ENCODE measurements at regions not wholly inside any gene's neighbourhood (a gene's known extent, or its start where the extent isn't known, plus 50 kb on each side); places are given as distances from the start of the nearest gene placed in this dataset.

DNA sequence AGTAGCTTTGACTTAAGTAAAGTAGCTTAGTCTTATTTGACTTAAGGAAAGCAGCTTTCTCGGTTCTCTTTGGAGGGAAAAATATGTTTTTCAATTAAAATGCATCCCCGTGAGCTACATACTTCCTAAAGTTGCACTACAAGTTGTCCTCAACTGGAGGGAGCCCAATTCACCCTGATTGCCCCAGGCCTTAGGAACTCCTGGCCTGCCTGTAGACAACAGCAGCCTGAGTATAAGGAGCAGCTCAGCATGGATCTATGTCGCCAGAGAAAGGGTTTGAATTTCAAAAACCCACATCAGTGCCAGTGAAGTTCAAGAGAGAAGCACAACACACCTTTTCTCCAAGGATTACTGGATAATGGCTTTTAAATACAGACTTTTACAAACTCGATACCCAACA is 772.0 kb downstream of the TNS3 start:
- intact Hi-C loops (cut with DNase I; ENCODE audit: low total_unique reads), result no loop called here
- WGBS, 2 donors, result 82 to 86% methylated on average over 4 of the region's 4 CpGs
- no peak overlapping the region for H3K4me3 ChIP-seq (ENCODE audit: low read depth, poor library complexity, severe bottlenecking)
- no peak for DNase-seq (ENCODE audit: low spot score in 2 of 2)
- TF ChIP-seq, protein P1, sequence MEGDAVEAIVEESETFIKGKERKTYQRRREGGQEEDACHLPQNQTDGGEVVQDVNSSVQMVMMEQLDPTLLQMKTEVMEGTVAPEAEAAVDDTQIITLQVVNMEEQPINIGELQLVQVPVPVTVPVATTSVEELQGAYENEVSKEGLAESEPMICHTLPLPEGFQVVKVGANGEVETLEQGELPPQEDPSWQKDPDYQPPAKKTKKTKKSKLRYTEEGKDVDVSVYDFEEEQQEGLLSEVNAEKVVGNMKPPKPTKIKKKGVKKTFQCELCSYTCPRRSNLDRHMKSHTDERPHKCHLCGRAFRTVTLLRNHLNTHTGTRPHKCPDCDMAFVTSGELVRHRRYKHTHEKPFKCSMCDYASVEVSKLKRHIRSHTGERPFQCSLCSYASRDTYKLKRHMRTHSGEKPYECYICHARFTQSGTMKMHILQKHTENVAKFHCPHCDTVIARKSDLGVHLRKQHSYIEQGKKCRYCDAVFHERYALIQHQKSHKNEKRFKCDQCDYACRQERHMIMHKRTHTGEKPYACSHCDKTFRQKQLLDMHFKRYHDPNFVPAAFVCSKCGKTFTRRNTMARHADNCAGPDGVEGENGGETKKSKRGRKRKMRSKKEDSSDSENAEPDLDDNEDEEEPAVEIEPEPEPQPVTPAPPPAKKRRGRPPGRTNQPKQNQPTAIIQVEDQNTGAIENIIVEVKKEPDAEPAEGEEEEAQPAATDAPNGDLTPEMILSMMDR (IDR thresholded peaks at IDR 0.05), result no peak
- no peak for TF ChIP-seq POLR2A (IDR thresholded peaks at IDR 0.05)

GRCh38 chr7:46806856-46807255 is 775.1 kb downstream of the TNS3 start:
- TF ChIP-seq, protein P1 (IDR thresholded peaks at IDR 0.05), result no peak
- no peak for TF ChIP-seq POLR2A (IDR thresholded peaks at IDR 0.05)
- no peak for DNase-seq (ENCODE audit: low spot score in 2 of 2)
- intact Hi-C loops (cut with DNase I; ENCODE audit: low total_unique reads), result no loop called here
- 24 to 36% methylated on average over 3 of the region's 3 CpGs for WGBS, 2 donors
- H3K4me3 ChIP-seq (ENCODE audit: low read depth, poor library complexity, severe bottlenecking), result no peak overlapping the region

DNA sequence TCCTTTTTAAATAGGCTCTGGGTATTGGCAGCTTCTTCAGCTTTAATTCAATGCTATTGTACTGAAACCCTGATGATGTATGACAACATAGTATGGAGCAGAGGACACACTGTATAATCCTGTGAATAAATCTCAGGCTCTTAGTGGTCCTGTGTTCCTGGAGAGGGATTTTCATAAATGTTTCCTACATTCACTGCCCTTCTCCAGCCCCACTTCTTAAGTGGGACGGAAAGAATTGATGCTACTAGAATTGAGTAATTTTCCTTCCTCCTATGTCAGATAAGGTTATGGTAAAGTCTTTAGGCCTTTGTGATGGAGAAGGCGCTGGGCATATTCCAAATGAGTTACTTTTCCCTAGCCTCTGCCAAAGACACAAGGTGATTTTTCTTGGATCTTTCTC is 779.4 kb downstream of the TNS3 start:
- 82 to 84% methylated on average over 2 of the region's 2 CpGs for WGBS, 2 donors
- TF ChIP-seq POLR2A (IDR thresholded peaks at IDR 0.05), result no peak
- TF ChIP-seq, protein P1 (IDR thresholded peaks at IDR 0.05), result no peak
- intact Hi-C loops (cut with DNase I; ENCODE audit: low total_unique reads), result no loop called here
- no peak for DNase-seq (ENCODE audit: low spot score in 2 of 2)
- no peak overlapping the region for H3K4me3 ChIP-seq (ENCODE audit: low read depth, poor library complexity, severe bottlenecking)

DNA sequence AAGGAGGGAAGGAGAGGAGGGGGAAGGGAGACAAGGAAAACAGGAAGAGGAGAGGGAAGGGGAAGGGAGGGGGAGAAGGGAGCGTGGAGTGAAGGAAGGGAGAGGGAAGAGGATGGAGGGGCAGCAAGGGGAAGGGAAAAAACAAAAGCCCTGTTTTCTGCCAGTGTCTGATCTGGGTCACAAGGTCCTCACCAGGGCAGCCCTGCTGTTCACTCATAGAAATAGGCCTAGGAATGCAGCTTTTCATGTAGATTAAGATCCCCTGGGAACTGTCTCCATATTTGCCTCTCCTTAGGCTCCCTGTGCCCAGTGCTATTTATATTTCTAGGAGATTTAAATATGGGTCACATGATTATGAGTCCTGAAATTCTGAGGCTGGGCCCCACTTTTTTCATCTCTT is 790.7 kb downstream of the TNS3 start:
- WGBS, 2 donors, result 72 to 82% methylated on average over 1 of the region's 1 CpG
- intact Hi-C loops (cut with DNase I; ENCODE audit: low total_unique reads), result no loop called here
- TF ChIP-seq, protein P1 (IDR thresholded peaks at IDR 0.05), result no peak
- no peak for TF ChIP-seq POLR2A (IDR thresholded peaks at IDR 0.05)
- no peak for DNase-seq (ENCODE audit: low spot score in 2 of 2)
- no peak overlapping the region for H3K4me3 ChIP-seq (ENCODE audit: low read depth, poor library complexity, severe bottlenecking)

DNA sequence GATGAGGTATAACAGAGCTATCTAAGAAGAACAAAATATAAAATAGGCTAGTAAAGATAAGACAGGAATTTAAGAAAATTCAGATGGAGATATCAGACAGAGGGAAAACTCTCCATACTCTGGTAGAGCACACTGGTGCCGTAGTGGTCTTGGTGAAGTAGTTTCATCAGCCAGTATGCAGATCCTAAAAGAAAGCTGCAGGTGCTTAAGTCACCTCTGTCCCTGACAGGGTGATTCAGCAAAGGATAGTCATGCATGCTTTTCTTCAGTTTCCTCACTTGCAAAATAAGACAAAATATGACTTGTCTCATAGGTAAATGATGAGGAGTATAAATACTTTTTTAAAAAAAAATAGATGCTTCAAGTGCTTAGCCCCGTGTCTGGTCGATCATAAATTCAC is 794.9 kb downstream of the TNS3 start:
- no peak for TF ChIP-seq POLR2A (IDR thresholded peaks at IDR 0.05)
- TF ChIP-seq, protein P1 (IDR thresholded peaks at IDR 0.05), result no peak
- H3K4me3 ChIP-seq (ENCODE audit: low read depth, poor library complexity, severe bottlenecking), result no peak overlapping the region
- intact Hi-C loops (cut with DNase I; ENCODE audit: low total_unique reads), result no loop called here
- no peak for DNase-seq (ENCODE audit: low spot score in 2 of 2)
- WGBS, 2 donors, result 83 to 92% methylated on average over 3 of the region's 3 CpGs

GRCh38 chr7:46786221-46786954 is 795.5 kb downstream of the TNS3 start:
- intact Hi-C loops (cut with DNase I; ENCODE audit: low total_unique reads), result no loop called here
- TF ChIP-seq POLR2A (IDR thresholded peaks at IDR 0.05), result no peak
- TF ChIP-seq, protein P1 (IDR thresholded peaks at IDR 0.05), result no peak
- WGBS, 2 donors, result 69 to 80% methylated on average over 8 of the region's 8 CpGs
- DNase-seq (ENCODE audit: low spot score in 2 of 2), result no peak
- no peak overlapping the region for H3K4me3 ChIP-seq (ENCODE audit: low read depth, poor library complexity, severe bottlenecking)
